Stimulated activated CD4-positive, alpha-beta T cell treated with anti-CD3 and anti-CD28 coated beads, Interleukin-1b, Interleukin-23, amount 100 ng/mL, for 1 hour (primary cell): ENCODE measurements at regions not wholly inside any gene's neighbourhood (a gene's known extent, or its start where the extent isn't known, plus 50 kb on each side); places are given as distances from the start of the nearest gene placed in this dataset.
"Not testable (repeated sequence)": the region's sequence is repeated elsewhere in the genome, so short reads cannot be mapped to it uniquely, and the experiment has no call there.

Experiments
- DNase-seq, 2 donors: peaks; one replicate each; pipeline ENCODE4 v3.0.0-alpha.2; 2020; ENCODE audit warnings: low read depth in 2 of 2

- not testable (repeated sequence) for DNase-seq
Observed at GRCh38 chr2:88802026-88802425, 110.6 kb downstream of the RPIA start.

DNA sequence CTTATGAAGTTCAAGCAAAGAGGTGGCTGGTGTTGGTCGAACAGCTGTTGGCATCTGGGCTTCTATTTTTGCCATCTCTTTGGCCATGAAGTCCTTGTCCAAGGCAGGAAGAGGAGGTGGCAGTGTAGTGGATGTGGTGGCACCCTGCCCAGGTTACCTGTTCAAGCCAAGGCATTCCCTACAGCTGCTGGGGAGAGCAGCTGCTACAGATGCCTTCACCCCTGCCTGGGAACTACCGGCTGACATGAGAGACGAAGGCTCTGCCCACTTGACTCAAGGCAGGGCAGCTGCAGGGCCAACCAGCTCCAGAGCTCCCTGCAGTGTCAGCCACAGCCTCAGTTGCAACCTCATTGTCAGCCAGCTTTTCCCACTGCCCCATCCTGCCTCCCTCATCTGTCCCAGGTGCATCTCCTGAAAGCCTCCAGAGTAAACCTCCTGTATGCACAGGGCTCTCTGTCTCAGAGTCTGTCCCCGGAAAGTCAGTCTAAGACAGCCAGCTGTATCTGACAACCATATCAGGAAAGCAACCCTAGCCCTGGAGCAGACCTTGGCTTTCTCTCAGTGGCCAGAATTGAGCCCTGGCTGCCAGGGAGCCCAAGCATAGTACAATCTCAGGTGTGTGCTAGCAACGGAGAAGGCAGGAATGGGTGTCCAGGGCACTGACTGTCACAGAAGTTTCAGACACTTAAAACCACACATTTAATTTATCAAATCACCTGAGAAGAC lies 115.9 kb downstream of the RPIA start:
- DNase-seq = no peak

GRCh38 chr2:88808083-88808482 lies 116.6 kb downstream of the RPIA start:
- no peak for DNase-seq

GRCh38 chr2:88808652-88809051 lies 117.2 kb downstream of the RPIA start:
- DNase-seq = no peak

GRCh38 chr2:88809216-88809615 lies 117.7 kb downstream of the RPIA start:
- no peak for DNase-seq

- DNase-seq = no peak
Observed at GRCh38 chr2:88810017-88810416, 118.5 kb downstream of the RPIA start.

- DNase-seq = no peak
Observed at GRCh38 chr2:88810488-88810887, 119.0 kb downstream of the RPIA start.

DNA sequence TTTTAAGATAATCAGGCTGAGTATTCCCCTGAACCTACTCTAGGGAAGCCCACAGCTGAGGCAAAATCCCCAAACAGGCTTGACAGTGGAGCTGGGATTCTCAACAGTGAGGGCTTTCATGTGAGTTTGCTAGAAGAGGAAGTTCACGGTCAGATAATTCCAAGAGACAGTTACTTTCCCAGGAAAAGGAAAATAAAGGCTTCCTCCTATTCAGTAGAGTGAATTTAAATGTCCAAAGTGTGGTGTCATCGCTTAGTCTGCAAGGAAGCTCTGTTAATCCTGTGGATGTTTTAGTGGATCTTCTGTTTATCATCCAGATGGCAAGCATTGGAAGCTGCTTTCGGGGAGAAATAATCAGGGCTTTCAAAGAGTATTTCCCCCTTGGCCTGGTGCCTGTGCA lies 119.8 kb downstream of the RPIA start:
- DNase-seq = no peak

GRCh38 chr2:88811681-88812080 lies 120.2 kb downstream of the RPIA start:
- no peak for DNase-seq

- DNase-seq = no peak
Observed at GRCh38 chr2:88813612-88814011, 122.1 kb downstream of the RPIA start.

DNA sequence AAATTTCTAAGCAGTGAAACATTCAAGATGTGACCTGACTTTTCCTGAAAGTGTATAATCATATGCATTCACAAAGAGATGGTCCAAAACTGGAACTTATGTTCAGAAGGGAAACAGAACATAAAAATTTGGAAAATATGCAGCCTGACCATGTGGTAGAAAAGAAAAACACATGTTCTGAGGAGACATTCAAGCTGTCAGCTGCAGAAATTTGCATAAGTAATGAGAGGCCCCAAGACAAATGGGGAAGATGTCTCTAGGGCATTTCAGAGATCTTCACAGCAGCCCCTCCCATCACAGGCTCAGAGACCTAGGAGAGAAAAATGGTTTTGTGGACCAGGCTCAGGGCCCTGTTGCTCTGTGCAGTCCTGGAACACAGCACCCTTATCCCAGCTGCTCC lies 123.8 kb downstream of the RPIA start:
- DNase-seq = no peak

- DNase-seq = no peak
Observed at GRCh38 chr2:88815697-88816096, 124.2 kb downstream of the RPIA start.

DNA sequence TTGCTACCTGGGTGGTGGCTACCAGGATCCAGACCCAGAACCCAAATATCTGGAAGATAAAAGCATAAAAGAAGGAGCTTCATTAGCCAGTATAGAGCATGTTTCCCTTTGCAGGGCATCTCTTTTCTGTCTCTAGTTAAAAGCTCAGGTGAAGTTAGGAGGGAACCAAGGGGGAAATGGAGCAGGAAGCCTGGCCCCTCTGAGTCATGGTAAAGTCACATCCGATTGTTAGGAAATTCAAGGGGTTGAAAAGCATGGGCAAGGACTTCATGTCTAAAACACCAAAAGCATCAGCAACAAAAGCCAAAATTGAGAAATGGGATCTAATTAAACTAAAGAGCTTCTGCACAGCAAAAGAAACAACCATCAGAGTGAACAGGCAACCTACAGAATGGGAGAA lies 126.9 kb downstream of the RPIA start:
- DNase-seq = no peak

DNA sequence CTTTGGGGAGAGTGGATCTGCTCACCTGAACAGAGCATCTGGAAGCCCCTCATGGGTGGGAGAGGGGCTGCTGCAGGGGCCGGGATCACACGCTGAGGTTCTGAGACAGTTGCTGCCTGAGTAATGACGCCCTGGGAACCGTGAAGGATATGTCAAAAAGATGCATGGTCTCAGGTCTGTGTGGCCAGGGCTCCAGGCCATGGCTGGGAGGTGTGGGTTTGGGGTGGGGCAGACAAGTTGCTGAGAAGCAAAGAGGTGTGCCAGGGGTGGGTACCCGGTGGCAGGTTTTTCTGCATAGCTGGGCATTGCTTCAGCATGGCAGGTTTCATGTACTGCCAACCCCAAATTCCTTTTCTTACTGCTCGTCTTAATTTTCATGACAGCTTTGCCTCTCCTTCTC lies 133.5 kb downstream of the RPIA start:
- no peak for DNase-seq

DNA sequence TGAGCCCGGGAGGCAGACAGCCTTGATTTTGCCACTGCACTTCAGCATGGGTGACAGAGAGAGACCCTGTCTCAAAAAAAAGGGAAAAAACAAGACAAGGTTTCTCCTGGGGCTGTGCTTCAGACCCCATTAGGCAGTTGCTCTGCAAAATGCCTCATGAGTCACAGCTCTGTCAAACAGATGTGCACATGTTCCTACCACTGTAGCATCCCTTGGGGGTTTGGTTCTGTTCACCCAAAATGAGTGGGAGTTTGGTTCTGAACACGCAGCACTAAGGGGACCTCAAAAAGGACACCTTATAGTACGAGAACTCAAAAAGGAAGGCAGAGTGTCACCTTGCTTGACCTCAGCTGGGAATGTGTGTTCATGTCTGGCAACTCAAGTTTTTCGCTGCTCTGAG lies 134.9 kb downstream of the RPIA start:
- DNase-seq = no peak

DNA sequence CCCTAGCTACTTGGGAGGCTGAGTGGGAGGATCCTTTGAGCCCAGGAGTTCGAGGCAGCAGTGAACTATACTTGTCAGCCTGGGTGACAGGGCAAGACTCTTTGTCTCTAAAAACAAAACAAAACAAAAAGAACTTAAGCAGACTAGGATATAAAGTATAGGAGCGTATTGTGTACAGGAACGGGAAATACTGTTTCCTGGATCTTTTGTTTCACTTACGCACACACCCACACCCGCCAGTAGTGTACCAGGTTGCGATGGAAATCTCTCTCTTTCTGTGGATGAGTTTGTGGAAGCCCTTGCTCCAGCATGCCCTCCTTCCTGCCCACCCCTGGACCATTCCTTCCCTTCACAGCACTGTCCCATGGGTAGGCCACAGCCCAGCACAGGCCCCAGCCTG lies 136.3 kb downstream of the RPIA start:
- no peak for DNase-seq

DNA sequence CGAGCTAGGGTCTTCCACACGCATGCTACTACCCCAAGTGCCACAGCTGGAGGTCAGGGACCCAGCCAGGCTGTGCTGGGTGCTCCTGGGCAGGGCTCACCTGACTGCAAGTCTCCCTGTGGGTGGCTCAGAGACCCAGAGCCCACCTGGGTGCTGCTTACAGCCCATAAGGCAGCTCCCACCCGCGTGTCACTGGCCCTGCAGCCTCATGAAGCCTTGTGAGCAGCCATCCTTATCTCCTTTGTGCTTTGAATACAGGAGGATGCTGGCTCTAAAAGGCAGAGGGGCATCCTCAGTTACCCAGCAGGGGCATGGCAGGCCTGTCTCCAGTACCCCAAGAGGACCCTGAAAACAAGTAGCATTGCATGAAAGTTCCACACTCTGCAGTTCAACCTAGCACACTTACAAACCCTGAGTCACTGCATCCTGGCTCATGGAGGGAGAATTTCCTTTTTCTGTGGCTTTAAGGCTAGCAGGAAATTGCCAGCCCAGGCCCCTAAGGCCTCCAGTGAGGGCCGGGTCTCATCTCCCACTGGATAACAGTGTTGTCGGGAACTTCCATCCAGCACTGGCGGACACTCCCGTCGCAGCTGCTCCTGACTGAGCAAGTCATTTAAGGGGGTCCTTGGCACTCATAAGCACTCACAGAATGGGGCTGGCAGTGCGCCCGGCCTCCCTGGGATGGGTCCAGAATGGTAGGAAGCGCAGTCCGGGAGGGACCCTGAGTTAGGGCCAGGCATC lies 137.1 kb downstream of the RPIA start:
- no peak for DNase-seq

GRCh38 chr2:88829607-88830463 lies 138.4 kb downstream of the RPIA start:
- DNase-seq = no peak

GRCh38 chr2:88831071-88831791 lies 139.8 kb downstream of the RPIA start:
- DNase-seq = no peak

- DNase-seq = peak in 1 of 2 donors; percentile 15
Observed at GRCh38 chr2:88831792-88832248, 140.3 kb downstream of the RPIA start.

GRCh38 chr2:88832311-88832991 lies 141.0 kb downstream of the RPIA start:
- DNase-seq = no peak
